SU-DHL-6 (cell line): ENCODE measurements at regions not wholly inside any gene's neighbourhood (a gene's known extent, or its start where the extent isn't known, plus 50 kb on each side); places are given as distances from the start of the nearest gene placed in this dataset.

ENCODE experiments used
- EZH2phosphoT487 ChIP-seq: fragments of 200-600 bp; sonication (generic), shearing (Covaris generic); conservative IDR thresholded peaks from 2 replicates; pipeline ENCODE4 v1.6.1; 2018; ENCODE audit warnings: mild to moderate bottlenecking, antibody characterized with exemption, low read length, moderate library complexity, mixed read lengths
- TF ChIP-seq, protein P1 (sequence below): fragments of 200-600 bp; sonication (generic); IDR thresholded peaks from one replicate; pipeline ENCODE4 v1.5.1; 2017; ENCODE audit warnings: antibody characterized with exemption, mild to moderate bottlenecking, low read length, moderate library complexity; ENCODE audit not compliant: insufficient read depth, poor library complexity, severe bottlenecking

- TF ChIP-seq, protein P1, sequence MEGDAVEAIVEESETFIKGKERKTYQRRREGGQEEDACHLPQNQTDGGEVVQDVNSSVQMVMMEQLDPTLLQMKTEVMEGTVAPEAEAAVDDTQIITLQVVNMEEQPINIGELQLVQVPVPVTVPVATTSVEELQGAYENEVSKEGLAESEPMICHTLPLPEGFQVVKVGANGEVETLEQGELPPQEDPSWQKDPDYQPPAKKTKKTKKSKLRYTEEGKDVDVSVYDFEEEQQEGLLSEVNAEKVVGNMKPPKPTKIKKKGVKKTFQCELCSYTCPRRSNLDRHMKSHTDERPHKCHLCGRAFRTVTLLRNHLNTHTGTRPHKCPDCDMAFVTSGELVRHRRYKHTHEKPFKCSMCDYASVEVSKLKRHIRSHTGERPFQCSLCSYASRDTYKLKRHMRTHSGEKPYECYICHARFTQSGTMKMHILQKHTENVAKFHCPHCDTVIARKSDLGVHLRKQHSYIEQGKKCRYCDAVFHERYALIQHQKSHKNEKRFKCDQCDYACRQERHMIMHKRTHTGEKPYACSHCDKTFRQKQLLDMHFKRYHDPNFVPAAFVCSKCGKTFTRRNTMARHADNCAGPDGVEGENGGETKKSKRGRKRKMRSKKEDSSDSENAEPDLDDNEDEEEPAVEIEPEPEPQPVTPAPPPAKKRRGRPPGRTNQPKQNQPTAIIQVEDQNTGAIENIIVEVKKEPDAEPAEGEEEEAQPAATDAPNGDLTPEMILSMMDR: no peak
- TF ChIP-seq EZH2phosphoT487: no peak
Measured at GRCh38 chr2:42927334-42928160, 135.2 kb upstream of the HAAO start.
